IPS DF 19.7 (cell line): ENCODE measurements at regions not wholly inside any gene's neighbourhood (a gene's known extent, or its start where the extent isn't known, plus 50 kb on each side); places are given as distances from the start of the nearest gene placed in this dataset.

Experiments
- DNase-seq: peaks from one replicate; pipeline ENCODE4 v3.0.0-alpha.2; 2013; ENCODE audit warnings: low read depth, low spot score

- no peak for DNase-seq
Measured at GRCh38 chr3:77859156-77859555, 819.3 kb downstream of the ROBO2 start.

- DNase-seq, result no peak
Measured at GRCh38 chr3:77868725-77869124, 828.8 kb downstream of the ROBO2 start.

GRCh38 chr3:77869423-77869822 lies 829.5 kb downstream of the ROBO2 start:
- no peak for DNase-seq

DNA sequence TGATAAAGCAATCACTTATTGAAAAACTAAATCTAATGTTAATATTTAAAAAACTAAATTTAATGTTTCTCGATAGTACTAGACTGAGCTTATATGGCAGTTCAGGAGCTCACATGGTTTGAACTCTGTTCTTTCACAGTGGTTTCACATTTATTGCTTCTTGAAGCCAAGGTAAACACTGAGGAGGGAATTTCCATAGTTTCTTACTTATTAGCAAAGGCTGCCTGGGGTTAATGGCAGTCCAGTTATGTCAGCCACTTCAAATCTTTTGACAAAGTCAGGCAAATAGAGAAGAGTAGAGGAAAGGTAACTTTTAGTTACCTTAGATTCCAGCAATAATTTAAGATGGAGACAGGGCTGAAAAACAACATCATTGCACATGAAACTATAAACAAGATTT lies 831.5 kb downstream of the ROBO2 start:
- DNase-seq, result no peak

GRCh38 chr3:77873598-77873997 lies 833.7 kb downstream of the ROBO2 start:
- no peak for DNase-seq

DNA sequence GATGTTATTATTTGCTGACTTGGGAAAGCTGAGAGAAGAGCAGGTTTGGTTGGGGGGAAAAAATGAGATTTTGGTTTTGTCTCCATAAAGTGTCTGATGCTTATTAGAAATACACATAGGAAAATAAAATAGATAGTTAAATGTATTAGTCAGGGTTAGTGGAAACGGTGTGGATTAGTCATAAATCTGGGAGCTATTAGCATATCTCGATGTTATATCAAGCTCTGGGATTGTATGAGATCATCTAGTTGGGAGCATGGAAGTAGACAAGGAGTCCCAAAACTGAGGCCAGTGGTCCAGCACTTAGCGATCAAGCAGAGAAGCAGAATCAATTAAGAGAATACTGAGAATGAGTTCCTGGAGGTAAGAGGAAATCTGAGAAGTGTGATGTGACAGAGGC lies 845.5 kb downstream of the ROBO2 start:
- DNase-seq, result no peak

GRCh38 chr3:77887611-77888010 lies 847.7 kb downstream of the ROBO2 start:
- DNase-seq, result no peak

- no peak for DNase-seq
Measured at GRCh38 chr3:77889616-77890015, 849.7 kb downstream of the ROBO2 start.

- DNase-seq, result no peak
Measured at GRCh38 chr3:77898621-77899020, 858.7 kb downstream of the ROBO2 start.

DNA sequence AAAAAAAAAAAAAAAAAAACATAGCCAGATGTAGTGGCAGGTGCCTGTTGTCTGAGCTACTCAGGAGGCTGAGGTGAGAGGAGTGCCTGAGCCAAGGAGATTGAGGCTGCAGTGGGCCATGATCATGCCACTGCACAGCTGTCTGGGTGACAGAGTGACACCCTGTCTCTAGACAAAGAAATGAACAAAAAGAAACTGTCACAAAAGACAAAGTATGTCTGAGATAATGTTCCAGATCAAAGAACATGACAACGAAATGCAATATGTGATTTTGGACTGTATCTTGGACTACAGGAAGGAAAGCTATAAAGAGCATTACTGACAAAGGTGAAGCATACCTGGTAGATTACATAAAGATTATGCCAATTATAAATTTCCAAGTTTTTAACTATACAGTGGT lies 862.8 kb downstream of the ROBO2 start:
- DNase-seq, result no peak

DNA sequence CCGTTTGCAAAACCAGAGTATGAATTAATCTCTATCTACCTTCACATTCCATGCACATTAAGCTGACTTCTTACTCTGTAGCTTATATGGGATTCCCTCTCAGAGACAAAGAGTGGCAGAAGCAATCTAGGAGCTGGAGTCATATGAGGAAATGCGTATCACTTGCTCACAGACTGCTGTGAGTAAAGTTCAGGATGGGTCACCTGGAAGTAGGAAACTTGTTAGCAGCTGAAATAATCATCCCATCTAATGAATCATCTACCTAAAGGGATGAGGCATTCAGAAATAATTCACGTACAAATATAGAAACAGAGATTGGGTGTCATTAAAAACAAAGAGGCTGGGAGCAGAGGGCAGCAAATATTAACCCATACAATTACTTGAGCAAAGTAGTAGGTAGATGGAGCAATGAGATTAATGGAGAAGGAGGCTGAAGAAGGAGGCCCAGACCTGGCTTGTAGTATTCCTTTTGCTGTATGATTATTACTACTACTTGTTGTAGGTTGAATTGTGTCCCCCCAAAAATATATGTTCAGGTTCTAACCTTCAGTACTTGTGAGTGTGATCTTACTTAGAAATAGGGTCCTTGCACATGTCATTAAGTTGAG lies 866.3 kb downstream of the ROBO2 start:
- DNase-seq, result no peak

DNA sequence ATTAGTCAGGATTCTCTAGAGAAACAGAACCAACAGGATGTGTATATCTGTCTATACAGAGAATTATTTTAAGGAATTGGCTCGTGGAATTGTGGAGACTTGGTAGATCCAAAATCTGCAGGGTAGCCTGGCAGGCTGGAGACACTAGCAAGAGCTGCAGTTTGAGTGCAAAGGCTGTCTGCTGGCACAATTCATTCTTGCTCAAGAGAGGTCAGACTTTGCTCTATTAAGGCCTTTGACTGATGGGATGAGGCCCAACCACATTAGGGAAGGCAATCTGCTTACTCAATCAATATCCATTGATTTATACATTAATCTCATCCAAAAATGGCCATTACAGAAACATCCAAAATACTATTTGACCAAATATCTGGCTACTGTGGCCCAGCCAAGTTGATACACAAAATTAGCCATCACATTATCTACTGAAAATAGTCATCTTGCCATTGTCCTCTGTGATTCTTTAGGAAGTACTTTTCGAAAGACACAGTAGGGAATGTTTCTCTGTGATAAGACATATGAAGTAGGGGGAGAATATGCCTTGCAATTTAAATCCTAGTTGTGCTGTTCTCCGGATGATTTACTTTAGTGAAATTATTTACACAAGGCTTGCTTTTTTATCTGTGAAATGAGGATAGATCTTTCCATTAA lies 873.8 kb downstream of the ROBO2 start:
- DNase-seq, result no peak

DNA sequence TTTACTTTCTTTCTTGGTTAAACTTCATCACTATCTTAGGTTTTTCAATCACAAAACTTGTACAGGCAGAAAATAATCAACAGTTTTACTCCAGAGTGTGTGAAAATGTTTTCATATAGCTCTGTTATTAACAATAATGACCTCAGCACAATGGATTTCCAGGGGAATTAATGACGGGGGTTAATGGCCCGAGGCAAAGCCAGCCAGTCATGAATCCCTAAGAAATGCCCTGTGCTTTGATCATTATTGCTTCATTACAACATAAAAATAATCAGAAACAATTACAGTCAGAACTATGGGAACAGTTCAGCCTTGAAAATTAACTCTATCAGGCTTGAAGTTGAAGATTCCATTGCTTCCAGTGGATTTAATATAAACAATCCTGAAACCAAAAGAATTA lies 875.4 kb downstream of the ROBO2 start:
- DNase-seq, result no peak

DNA sequence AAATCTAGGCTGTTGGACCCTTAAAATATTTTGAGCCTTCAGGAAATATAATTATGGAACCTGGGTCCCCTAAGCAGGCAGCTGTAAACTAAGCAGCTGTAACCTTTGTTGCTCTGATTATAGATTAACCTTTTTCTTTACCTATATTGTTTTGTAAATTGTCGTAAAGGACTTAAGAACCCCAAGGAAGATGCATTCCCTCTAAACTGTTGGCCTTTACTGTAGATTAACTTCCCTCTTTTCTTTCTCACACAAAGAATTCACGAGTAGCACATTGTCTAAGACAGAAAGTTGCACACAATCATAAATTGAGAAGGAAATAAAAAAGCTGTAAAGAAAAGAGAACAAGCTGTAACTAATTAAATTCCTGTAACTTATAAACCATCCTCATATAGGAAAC lies 877.3 kb downstream of the ROBO2 start:
- no peak for DNase-seq

GRCh38 chr3:77919244-77919643 lies 879.3 kb downstream of the ROBO2 start:
- no peak for DNase-seq

DNA sequence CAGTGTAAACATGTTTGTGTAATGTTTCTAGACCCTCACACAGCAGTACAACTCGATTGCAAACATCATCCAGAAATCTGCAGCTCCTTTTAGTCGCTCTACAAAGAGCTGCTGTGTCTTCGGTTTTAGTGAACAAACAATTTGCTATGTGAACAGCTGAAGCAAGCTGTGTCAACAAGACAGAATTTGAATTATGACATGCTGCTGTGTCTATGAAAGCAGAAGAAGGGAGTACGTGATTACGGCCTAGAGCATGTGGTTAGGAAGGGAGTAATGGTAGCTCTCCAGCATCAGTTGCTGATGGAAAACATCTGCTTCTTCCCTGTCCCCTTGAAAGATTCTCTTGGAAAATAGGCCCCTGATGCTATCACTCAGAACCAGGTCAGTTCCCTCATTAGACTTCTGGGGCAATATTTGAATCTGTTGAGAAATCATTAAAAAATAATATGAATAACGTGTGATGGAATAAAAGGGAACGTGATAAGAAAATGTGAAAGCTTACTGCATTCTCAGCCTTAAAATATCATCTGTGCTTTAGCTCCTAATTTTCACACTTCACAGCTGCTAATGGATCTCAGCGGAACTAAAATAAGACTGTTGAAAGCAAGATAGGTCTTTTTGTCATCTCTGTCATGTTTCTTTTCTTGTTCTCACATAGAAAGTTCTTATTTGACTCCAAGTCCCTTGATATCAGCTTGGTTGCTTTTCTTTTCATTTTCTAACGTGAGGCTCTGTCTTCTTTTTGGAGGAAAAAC lies 891.5 kb downstream of the ROBO2 start:
- DNase-seq, result no peak

- no peak for DNase-seq
Measured at GRCh38 chr3:77932926-77933325, 893.0 kb downstream of the ROBO2 start.

- DNase-seq, result no peak
Measured at GRCh38 chr3:77933926-77934325, 894.0 kb downstream of the ROBO2 start.

GRCh38 chr3:77935418-77935817 lies 895.5 kb downstream of the ROBO2 start:
- no peak for DNase-seq

GRCh38 chr3:77939726-77940125 lies 899.8 kb downstream of the ROBO2 start:
- no peak for DNase-seq

GRCh38 chr3:77943598-77943997 lies 903.7 kb downstream of the ROBO2 start:
- DNase-seq, result no peak

DNA sequence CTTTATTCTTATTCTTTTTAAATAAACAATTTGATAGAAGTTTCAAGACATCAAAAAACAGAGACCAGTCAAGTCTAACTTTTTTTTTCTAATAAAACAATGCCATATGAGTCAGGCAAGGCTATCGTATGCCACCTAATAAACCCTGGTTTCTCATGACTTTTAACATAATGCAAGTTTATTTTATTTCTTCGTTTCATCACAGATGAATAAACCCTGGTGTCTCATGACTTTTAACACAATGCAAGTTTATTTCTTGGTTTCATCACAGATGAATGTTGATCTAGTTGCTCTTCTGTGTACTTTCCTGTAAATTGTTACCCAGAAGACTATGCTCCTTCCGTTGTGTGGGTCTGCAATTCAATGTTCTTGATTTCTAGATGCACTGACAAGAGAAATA lies 905.4 kb downstream of the ROBO2 start:
- no peak for DNase-seq

- no peak for DNase-seq
Measured at GRCh38 chr3:77947671-77948070, 907.8 kb downstream of the ROBO2 start.
